ENCODE measurements at regions not wholly inside any gene's neighbourhood (a gene's known extent, or its start where the extent isn't known, plus 50 kb on each side); places are given as distances from the start of the nearest gene placed in this dataset.
"Not testable (repeated sequence)": the region's sequence is repeated elsewhere in the genome, so short reads cannot be mapped to it uniquely, and the experiment has no call there.

- FAIRE-seq = no peak
- DNase-seq (ENCODE audit: low spot score) = no peak
These were observed 114.0 kb downstream of the LHX2 start for GRCh38 chr9:124125651-124125977.

DNA sequence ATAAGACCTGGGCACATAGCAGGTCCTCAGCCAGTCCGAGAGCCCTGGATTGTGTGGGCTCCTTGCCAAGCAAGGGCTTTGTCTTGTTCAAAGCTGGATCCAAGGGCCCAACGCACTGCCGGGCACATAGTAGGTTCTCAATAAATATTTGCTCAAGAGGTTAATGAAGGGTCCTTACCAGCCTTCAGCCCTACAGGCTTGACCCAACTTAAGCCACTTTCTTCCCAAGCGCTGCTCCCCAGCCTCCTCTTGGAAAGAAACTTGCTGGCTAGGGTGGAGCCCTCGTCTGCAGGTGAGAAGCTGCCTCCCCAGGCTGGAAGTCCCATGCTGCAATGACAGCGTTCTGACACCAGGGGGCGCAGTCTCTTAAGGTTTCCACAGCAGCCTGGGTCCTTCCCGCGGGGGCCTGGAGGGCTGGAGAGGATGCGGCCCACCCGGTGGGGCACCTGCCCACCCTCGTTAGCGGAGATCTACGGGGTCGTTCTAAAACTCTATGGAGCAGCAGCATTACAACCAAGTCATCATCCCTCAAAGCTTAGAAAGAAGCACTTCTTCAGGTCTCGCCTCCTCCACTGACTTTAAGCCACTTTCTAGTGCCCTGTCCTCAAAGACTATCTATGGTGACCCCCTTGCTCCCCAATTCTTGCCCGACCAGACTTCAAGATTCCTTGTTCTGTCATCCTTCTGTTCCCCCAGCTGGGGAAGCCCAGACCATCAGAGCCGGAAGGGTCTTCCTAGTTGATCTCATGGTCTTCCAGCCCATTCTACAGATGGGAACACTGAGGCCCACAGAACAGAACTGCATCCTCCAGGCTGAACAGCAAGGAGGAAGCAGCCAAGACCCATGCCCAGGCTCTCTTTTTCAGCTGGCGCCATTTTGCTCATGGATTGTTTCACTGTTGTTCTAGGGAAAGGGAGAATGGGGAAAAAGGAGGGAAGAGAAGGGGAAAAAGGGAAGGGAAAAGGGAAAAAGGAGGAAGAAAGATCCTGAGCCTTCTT, 115.4 kb downstream of the LHX2 start:
- no peak for FAIRE-seq
- peak; percentile 57 for DNase-seq (ENCODE audit: low spot score)

GRCh38 chr9:124128568-124129166, 117.1 kb downstream of the LHX2 start:
- FAIRE-seq (no peak), DNase-seq (ENCODE audit: low spot score) (no peak)

DNA sequence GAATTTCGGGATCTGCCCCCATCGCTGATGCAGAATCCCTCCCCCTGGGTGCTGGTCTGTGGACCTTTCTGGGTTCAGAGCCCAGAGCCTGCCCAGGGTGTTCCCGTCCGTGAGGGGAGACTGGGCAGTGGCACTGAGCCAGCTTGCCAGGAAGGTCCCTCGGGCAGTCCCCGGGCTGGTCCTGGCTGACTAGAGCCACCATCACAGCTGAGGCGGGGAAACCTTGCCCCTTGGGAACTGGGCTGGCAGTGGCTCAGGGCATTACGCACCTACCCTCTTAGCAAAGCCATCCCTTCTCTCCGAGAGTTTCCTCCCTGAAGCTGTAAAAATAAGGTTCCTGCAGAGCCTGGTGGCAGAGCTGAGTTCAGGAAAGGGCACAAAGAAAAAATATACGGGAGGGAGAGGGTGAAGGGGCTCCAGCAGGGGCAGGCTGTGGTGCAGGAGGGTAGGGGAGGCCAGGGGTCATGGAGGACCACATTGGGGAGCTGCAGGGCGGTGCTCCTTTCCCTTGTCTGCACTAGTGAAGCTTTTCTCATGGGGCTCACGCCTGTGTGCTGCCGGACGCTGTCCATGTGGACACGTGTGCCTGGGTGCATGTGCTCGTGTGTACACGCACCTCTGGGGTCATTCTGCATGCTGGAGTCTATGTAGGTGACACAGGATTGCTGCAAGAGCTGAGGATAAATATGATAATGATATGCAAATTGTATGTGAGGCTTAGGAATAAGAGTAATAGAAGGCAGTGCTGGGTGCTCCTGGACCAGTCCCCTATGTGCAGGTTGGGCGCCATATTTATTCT, 118.9 kb downstream of the LHX2 start:
- no peak for DNase-seq (ENCODE audit: low spot score)
- no peak for FAIRE-seq

DNA sequence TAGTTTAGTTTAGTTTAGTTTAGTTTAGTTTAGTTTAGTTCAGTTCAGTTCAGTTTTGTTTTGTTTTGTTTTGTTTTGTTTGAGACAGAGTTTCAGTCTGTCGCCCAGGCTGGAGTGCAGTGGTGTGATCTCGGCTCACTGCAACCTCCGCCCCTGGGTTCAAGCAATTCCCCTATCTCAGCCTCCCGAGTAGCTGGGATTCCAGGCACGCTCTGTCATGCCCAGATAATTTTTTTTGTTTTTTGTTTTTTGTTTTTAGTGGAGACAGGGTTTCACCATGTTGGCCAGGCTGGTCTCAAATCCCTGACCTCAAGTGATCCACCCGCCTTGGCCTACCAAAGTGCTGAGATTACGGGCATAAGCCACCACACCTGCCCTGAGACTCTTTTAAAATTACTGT, 120.0 kb downstream of the LHX2 start:
- DNase-seq (ENCODE audit: low spot score); FAIRE-seq: not testable (repeated sequence)

- FAIRE-seq (no peak), DNase-seq (ENCODE audit: low spot score) (no peak)
These were observed 121.1 kb downstream of the LHX2 start for GRCh38 chr9:124132671-124133147.

GRCh38 chr9:124133727-124134126, 122.2 kb downstream of the LHX2 start:
- DNase-seq (ENCODE audit: low spot score) (peak; percentile 27), FAIRE-seq (no peak)

- DNase-seq (ENCODE audit: low spot score) = no peak
- no peak for FAIRE-seq
These were observed 123.0 kb downstream of the LHX2 start for GRCh38 chr9:124134526-124134925.

DNA sequence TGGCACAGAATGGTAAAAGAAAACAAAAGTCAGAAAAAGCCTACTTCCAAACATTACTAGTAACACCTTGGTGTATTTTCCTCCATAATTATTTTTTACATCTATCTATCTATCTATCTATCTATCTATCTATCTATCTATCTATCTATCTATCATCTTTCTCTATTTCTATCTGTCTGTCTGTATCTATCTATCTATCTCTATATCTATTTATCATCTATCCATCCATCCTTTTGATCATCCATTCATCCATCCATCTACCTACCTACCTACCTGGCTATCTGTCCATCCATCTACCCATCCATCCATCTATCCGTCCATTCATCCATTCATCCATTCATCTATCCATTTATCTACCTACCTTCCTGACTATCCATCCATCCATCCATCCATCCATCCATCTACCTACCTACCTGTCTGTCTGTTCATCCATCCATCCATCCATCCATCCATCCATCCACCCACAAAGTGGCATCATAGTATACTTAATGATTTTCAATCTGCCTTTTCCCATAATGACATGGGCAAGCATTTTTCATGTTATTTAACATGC, 121.9 kb upstream of the NEK6 start:
- FAIRE-seq = no peak
- DNase-seq (ENCODE audit: low spot score) = no peak

DNA sequence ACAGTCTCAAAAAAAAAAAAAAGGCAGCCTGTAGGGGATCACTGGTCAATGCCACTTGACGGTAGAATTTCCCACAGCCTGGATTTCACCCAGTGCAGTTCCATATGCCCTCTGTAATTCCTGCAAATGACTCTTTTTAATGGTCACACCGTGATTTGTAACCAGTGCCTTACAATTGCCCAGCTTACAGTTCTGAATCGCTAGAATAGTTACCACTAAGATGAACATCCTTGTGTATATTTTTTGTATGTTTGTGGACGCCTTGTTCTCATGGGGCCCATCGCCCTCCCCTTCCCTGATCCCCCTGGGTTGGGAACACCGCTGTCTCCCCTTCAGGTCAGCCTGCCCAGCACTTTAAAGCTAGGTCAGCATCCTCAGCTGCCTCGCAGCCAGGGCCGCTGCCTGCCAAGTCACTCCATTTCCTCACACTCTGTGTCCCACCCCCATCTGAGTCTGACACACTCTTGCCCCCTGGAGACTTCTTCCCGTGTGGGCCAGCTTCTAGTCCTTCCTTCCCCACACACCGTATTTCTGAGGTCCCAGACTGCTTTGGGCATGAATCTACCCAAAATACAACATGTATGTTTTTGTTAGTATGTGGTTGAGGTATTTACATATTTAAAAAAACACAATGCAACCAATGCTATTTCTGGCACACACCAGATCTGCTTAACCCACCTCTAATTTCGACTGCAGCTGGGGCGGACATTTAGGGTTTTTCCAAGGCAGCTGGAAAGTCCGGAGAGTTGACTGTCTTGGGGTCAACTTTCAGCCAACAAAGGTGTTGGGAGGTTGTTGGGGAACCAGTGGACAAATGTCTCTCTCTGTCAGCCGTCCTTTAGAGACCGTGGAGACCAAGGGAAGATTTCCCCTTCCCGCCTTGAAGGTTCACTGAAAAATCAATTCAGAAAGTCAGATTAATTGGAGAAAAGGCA, 120.5 kb upstream of the NEK6 start:
- FAIRE-seq (no peak), DNase-seq (ENCODE audit: low spot score) (no peak)

GRCh38 chr9:124137944-124138335, 119.8 kb upstream of the NEK6 start:
- no peak for FAIRE-seq

DNA sequence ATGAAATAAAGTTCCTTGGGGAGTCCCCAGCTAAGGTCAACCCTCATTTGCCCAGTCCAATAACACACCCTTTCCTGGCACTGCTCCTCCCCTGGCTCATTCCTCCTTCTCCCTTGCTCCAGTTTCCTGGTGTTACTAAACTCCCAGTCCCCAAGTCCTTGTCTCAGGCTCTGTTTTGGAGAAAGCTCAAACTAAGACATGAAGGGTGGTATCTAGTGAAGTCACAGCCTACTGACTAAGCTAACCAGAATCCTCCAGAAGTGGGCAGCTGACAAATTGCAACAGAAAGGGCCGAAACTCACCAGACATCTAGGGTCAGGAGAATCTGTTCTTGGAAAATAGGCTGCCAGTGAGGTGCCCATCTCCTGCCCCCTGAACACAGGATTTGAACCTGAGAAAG, 118.7 kb upstream of the NEK6 start:
- no peak for FAIRE-seq
- DNase-seq (ENCODE audit: low spot score) = no peak

More at GRCh38 chr9:124137944-124138335, 119.8 kb upstream of the NEK6 start:
- no peak for DNase-seq (ENCODE audit: low spot score)

DNA sequence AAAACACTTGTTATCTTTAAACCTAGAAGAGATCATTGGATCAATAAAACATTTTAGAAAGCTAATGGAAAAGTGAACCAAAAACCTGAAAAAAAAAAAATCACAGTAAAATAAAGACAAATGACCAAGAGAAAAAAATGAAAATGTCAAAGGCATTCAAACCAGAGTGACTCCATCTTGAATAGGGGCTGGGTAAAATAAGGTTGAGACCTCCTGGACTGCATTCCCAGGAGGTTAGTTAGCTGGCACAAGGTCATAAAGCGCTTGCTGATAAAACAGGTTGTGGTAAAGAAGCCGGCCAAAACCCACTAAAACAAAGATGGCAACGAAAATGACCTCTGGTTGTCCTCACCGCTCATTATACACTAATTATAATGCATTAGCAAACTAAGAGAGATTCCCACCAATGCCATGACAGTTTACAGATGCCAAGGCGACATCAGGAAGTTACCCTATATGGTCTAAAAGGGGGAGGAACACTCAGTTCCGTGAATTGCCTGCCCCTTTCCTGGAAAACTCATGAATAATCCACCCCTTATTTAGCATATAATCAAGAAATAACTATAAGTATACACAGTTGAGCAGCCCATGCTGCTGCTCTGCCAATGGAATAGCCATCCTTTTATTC, 116.7 kb upstream of the NEK6 start:
- no peak for FAIRE-seq
- DNase-seq (ENCODE audit: low spot score) = no peak

DNA sequence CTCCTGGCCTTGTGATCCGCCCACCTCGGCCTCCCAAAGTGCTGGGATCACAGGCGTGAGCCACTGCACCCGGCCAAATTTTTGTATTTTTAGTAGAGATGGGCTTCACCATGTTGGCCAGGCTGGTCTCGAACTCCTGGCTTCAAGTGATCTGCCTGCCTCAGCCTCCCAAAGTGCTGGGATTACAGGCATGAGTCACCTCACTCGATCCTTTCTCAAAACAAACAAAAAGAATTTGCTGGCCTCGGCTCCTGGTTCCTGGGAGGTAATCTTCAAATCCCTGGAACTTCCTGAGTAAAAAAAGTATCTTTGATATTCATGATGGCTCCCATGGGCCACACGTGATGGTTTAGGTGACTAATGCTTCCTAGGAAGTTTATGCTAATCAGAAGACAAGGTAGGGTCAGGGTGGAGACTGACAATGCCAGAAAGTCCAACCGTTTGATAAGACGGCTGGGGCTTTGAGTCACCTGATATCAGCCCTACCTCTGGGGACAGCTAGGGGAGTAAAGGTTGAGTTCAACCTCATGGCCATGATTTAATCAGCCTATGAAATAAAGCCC, 113.1 kb upstream of the NEK6 start:
- FAIRE-seq = peak; percentile 60
- DNase-seq (ENCODE audit: low spot score) = peak; percentile 87

- FAIRE-seq (no peak), DNase-seq (ENCODE audit: low spot score) (peak; percentile 26)
These were observed 111.7 kb upstream of the NEK6 start for GRCh38 chr9:124146031-124146561.

GRCh38 chr9:124149992-124150391, 107.8 kb upstream of the NEK6 start:
- no peak for FAIRE-seq
- no peak for DNase-seq (ENCODE audit: low spot score)

DNA sequence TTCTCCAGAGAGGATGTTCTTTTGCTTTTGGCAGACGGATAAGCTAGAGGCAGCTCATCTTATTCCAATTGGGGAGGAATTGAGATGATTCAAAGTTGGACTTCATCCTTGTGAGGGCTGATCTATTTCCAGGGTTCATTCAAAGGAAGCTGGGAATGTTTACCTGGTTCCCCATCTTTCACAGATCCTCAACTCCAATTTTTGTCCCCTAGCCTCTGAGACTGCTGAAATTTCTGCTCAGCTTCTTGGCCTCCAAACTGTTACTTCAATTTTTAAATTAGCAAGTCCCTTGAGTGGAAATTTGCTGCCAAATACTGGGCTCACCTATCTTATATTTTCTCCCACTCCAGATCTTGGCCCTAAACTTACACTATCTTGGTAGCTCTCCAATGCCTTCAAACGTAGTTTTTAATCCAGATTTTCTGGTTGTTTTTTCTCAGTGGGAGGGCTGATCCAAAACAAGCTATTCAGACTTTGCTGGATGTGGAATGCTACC, 93.9 kb upstream of the NEK6 start:
- FAIRE-seq = no peak
- no peak for DNase-seq (ENCODE audit: low spot score)

DNA sequence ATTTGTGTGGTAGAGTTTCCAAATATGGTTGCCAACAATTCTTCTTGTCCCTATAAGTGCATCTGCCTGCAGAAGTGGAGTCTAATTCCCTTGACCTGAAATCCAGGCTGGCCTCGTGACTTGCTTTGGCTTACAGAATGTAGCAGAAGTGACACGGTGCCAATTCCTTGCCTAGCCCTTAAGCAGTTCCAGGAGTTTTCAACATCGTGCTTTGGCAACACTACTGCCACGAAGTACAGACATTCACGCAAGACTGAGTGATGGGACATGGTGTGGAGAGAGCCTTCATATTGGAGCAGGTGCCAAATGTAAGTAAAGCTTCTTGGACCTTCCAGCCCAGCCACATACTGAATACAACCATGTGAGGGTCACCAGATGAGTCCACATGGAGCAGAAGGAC, 92.9 kb upstream of the NEK6 start:
- no peak for FAIRE-seq
- no peak for DNase-seq (ENCODE audit: low spot score)

DNA sequence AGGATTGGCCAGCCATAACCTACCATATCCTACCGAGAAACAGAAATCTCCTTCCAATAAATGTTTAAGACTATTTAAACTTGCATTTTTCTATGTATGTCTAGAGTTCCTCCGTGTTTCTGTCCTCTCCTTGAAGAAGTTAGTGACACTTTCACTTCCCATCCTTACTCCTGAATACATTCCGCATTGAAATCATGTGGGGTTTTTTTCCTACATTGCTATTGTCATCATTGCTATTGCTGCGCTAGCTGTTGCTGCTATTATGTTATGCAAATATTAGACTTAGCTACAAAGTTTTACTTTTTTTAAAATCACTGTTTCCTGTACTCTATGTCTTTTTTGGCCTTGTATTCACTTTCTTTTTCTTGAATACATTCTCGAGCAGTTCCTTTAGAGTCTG, 83.3 kb upstream of the NEK6 start:
- FAIRE-seq = no peak
- no peak for DNase-seq (ENCODE audit: low spot score)

Measured in RCC 7860 (cell line).